SK-N-SH treated with all-trans-retinoic acid at 6 μM for 48 hours (cell line): ENCODE measurements at regions not wholly inside any gene's neighbourhood (a gene's known extent, or its start where the extent isn't known, plus 50 kb on each side); places are given as distances from the start of the nearest gene placed in this dataset.

ENCODE experiments used
- ATAC-seq: fragments of 200-7000 bp; cut with Tn5 transposase; 3 replicates; pipeline ENCODE4 v1.9.1; 2020; ENCODE audit warnings: mild to moderate bottlenecking, moderate library complexity
- ARNTL ChIP-seq: fragments of 450-650 bp; formaldehyde crosslinking; IDR thresholded peaks from 2 replicates; pipeline ENCODE4 v1.5.0; 2020; ENCODE audit warnings: low read depth, mild to moderate bottlenecking, moderate library complexity, borderline replicate concordance
- BACH2 ChIP-seq: fragments of 250-450 bp; sonication (Bioruptor Pico); IDR thresholded peaks from 2 replicates; pipeline ENCODE4 v1.9.0; 2021; ENCODE audit warnings: mild to moderate bottlenecking, borderline replicate concordance
- CSDC2 ChIP-seq: fragments of 250-450 bp; sonication (Bioruptor Pico); IDR thresholded peaks from 2 replicates; pipeline ENCODE4 v1.5.0; 2020; ENCODE audit warnings: mild to moderate bottlenecking, moderate library complexity
- ESRRG ChIP-seq: fragments of 250-450 bp; sonication (Bioruptor Pico); IDR thresholded peaks from 2 replicates; pipeline ENCODE4 v1.6.1; 2021; ENCODE audit warnings: mild to moderate bottlenecking
- GLIS3 ChIP-seq: fragments of 250-450 bp; sonication (Bioruptor Pico); IDR thresholded peaks from 2 replicates; pipeline ENCODE4 v1.5.0; 2020; ENCODE audit warnings: mild to moderate bottlenecking, moderate library complexity
- ISL1 ChIP-seq: fragments of 250-450 bp; sonication (Bioruptor Pico); IDR thresholded peaks from 2 replicates; pipeline ENCODE4 v2.1.2; 2022; ENCODE audit warnings: mild to moderate bottlenecking, moderate library complexity
- OSR1 ChIP-seq: fragments of 250-450 bp; sonication (Bioruptor Pico); IDR thresholded peaks from 2 replicates; pipeline ENCODE4 v1.8.0; 2022; ENCODE audit warnings: moderate library complexity, mild to moderate bottlenecking, inconsistent platforms
- PPARA ChIP-seq: fragments of 250-450 bp; sonication (Bioruptor Pico); IDR thresholded peaks from 2 replicates; pipeline ENCODE4 v1.5.0; 2020; ENCODE audit warnings: mild to moderate bottlenecking, borderline replicate concordance
- RARB ChIP-seq: fragments of 250-450 bp; sonication (Bioruptor Pico); IDR thresholded peaks from 2 replicates; pipeline ENCODE4 v1.8.0; 2021; ENCODE audit warnings: mild to moderate bottlenecking, moderate library complexity
- SNAI2 ChIP-seq: fragments of 250-450 bp; sonication (Bioruptor Pico); IDR thresholded peaks from 2 replicates; pipeline ENCODE4 v1.5.0; 2020; ENCODE audit warnings: mild to moderate bottlenecking, moderate library complexity
- TCF4 ChIP-seq: fragments of 250-450 bp; sonication (Bioruptor Pico); IDR thresholded peaks from 2 replicates; pipeline ENCODE4 v1.8.0; 2021; ENCODE audit warnings: mild to moderate bottlenecking, moderate library complexity, borderline replicate concordance
- TOX ChIP-seq: fragments of 250-450 bp; sonication (Bioruptor Pico); IDR thresholded peaks from 2 replicates; pipeline ENCODE4 v1.8.0; 2021; ENCODE audit warnings: mild to moderate bottlenecking, moderate library complexity, borderline replicate concordance
- ZC3H10 ChIP-seq: fragments of 250-450 bp; sonication (Bioruptor Pico); IDR thresholded peaks from 2 replicates; pipeline ENCODE4 v1.5.1; 2021; ENCODE audit warnings: mild to moderate bottlenecking, moderate library complexity
- ZFP3 ChIP-seq: fragments of 250-450 bp; sonication (Bioruptor Pico); IDR thresholded peaks from 2 replicates; pipeline ENCODE4 v1.5.0; 2020; ENCODE audit warnings: mild to moderate bottlenecking, moderate library complexity
- ZFP30 ChIP-seq: fragments of 450-650 bp; formaldehyde crosslinking; IDR thresholded peaks from 2 replicates; pipeline ENCODE4 v1.5.0; 2022; ENCODE audit warnings: mild to moderate bottlenecking, moderate library complexity
- ZNF565 ChIP-seq: fragments of 450-650 bp; formaldehyde crosslinking; conservative IDR thresholded peaks from 2 replicates; pipeline ENCODE4 v1.5.0; 2020; ENCODE audit warnings: low read depth, mild to moderate bottlenecking, moderate library complexity
- ZNF70 ChIP-seq: fragments of 450-650 bp; formaldehyde crosslinking; IDR thresholded peaks from 2 replicates; pipeline ENCODE4 v1.5.0; 2020; ENCODE audit warnings: mild to moderate bottlenecking, moderate library complexity
- ZNF8 ChIP-seq: fragments of 450-650 bp; formaldehyde crosslinking; IDR thresholded peaks from 2 replicates; pipeline ENCODE4 v1.5.0; 2020; ENCODE audit warnings: mild to moderate bottlenecking, moderate library complexity
- TF ChIP-seq, protein P1 (sequence below): fragments of 250-450 bp; sonication (Bioruptor Pico); IDR thresholded peaks from 2 replicates; pipeline ENCODE4 v1.8.0; 2020; ENCODE audit warnings: mild to moderate bottlenecking, moderate library complexity, borderline replicate concordance
- TF ChIP-seq, protein P2 (sequence below): fragments of 250-450 bp; sonication (Bioruptor Pico); IDR thresholded peaks from 2 replicates; pipeline ENCODE4 v1.5.1; 2021; ENCODE audit warnings: mild to moderate bottlenecking, moderate library complexity
- TF ChIP-seq, protein P3 (sequence below): fragments of 250-450 bp; sonication (Bioruptor Pico); IDR thresholded peaks from 2 replicates; pipeline ENCODE4 v1.8.0; 2021; ENCODE audit warnings: low read depth, mild to moderate bottlenecking, moderate library complexity, borderline replicate concordance
- TF ChIP-seq, protein P4 (sequence below): fragments of 250-450 bp; sonication (Bioruptor Pico); IDR thresholded peaks from 2 replicates; pipeline ENCODE4 v1.5.1; 2020; ENCODE audit warnings: low read depth, mild to moderate bottlenecking, moderate library complexity
- TF ChIP-seq, protein P5 (sequence below): fragments of 250-450 bp; sonication (Bioruptor Pico); IDR thresholded peaks from 2 replicates; pipeline ENCODE4 v1.5.0; 2020; ENCODE audit warnings: mild to moderate bottlenecking, moderate library complexity

DNA sequence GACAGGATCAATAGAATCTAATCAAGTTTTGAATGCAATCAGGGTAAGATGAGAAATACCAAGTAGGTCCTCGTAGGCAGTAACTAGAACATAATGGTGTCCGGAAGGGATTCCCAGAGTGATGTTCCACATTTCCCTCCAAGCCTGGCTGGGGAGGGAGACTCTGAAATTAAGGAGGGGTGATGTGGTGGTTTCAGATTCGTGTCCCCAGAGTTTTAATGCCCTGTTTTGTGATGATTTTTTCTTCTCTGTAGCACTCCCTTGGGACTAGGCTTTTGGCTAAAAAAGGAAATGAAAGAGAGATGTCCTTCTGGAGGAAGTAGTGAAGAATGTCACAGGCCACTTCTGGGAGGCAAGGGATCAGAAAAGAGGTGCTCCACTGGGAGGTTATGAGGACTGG, 108.3 kb upstream of the CACNA2D3 start:
- ATAC-seq, result no peak

DNA sequence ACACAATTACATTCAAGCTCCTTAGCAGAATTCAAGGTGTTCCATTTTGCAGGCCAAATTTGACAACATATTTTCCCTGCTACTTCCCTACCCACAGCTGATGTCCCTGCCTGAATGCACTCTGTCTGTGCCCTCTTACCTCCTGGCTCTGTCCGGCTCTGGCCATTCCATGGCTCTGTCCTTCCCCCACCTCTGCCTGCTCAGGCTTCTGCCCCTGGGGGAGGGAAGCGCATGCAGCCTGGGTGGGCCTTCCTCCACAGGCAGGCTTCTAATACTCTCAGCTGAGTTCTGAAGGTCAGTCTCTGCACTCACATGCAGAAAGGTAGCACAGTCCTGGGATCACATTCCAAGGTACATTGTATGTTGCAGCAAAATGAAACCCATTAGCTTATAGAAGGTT, 113.6 kb upstream of the CACNA2D3 start:
- TF ChIP-seq PPARA (CRISPR knock-in tag), result no peak
- TF ChIP-seq ISL1 (CRISPR knock-in tag), result no peak
- TF ChIP-seq ZFP3, result no peak
- TF ChIP-seq ZC3H10, result no peak
- TF ChIP-seq CSDC2 (CRISPR knock-in tag), result no peak
- no peak for TF ChIP-seq ZNF70
- TF ChIP-seq ZFP30, result no peak
- TF ChIP-seq SNAI2, result no peak
- no peak for TF ChIP-seq RARB
- ATAC-seq, result no peak

More for the DNA sequence above, 108.3 kb upstream of the CACNA2D3 start:
- TF ChIP-seq SNAI2, result no peak
- no peak for TF ChIP-seq ZFP3
- TF ChIP-seq, protein P1, sequence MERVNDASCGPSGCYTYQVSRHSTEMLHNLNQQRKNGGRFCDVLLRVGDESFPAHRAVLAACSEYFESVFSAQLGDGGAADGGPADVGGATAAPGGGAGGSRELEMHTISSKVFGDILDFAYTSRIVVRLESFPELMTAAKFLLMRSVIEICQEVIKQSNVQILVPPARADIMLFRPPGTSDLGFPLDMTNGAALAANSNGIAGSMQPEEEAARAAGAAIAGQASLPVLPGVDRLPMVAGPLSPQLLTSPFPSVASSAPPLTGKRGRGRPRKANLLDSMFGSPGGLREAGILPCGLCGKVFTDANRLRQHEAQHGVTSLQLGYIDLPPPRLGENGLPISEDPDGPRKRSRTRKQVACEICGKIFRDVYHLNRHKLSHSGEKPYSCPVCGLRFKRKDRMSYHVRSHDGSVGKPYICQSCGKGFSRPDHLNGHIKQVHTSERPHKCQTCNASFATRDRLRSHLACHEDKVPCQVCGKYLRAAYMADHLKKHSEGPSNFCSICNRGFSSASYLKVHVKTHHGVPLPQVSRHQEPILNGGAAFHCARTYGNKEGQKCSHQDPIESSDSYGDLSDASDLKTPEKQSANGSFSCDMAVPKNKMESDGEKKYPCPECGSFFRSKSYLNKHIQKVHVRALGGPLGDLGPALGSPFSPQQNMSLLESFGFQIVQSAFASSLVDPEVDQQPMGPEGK (CRISPR knock-in tag), result no peak
- no peak for TF ChIP-seq GLIS3 (CRISPR knock-in tag)
- TF ChIP-seq, protein P2, sequence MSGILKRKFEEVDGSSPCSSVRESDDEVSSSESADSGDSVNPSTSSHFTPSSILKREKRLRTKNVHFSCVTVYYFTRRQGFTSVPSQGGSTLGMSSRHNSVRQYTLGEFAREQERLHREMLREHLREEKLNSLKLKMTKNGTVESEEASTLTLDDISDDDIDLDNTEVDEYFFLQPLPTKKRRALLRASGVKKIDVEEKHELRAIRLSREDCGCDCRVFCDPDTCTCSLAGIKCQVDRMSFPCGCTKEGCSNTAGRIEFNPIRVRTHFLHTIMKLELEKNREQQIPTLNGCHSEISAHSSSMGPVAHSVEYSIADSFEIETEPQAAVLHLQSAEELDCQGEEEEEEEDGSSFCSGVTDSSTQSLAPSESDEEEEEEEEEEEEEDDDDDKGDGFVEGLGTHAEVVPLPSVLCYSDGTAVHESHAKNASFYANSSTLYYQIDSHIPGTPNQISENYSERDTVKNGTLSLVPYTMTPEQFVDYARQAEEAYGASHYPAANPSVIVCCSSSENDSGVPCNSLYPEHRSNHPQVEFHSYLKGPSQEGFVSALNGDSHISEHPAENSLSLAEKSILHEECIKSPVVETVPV (CRISPR knock-in tag), result no peak
- TF ChIP-seq CSDC2 (CRISPR knock-in tag), result no peak
- TF ChIP-seq PPARA (CRISPR knock-in tag), result no peak
- no peak for TF ChIP-seq ARNTL (CRISPR knock-in tag)
- TF ChIP-seq TOX, result no peak
- TF ChIP-seq ZNF565 (CRISPR knock-in tag), result no peak
- TF ChIP-seq BACH2 (CRISPR knock-in tag), result no peak
- TF ChIP-seq ZNF8, result no peak
- no peak for TF ChIP-seq TCF4 (CRISPR knock-in tag)
- TF ChIP-seq OSR1 (CRISPR knock-in tag), result no peak
- no peak for TF ChIP-seq ZC3H10
- TF ChIP-seq, protein P3, sequence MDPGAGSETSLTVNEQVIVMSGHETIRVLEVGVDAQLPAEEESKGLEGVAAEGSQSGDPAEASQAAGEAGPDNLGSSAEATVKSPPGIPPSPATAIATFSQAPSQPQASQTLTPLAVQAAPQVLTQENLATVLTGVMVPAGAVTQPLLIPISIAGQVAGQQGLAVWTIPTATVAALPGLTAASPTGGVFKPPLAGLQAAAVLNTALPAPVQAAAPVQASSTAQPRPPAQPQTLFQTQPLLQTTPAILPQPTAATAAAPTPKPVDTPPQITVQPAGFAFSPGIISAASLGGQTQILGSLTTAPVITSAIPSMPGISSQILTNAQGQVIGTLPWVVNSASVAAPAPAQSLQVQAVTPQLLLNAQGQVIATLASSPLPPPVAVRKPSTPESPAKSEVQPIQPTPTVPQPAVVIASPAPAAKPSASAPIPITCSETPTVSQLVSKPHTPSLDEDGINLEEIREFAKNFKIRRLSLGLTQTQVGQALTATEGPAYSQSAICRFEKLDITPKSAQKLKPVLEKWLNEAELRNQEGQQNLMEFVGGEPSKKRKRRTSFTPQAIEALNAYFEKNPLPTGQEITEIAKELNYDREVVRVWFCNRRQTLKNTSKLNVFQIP, result no peak
- no peak for TF ChIP-seq ZNF70

DNA sequence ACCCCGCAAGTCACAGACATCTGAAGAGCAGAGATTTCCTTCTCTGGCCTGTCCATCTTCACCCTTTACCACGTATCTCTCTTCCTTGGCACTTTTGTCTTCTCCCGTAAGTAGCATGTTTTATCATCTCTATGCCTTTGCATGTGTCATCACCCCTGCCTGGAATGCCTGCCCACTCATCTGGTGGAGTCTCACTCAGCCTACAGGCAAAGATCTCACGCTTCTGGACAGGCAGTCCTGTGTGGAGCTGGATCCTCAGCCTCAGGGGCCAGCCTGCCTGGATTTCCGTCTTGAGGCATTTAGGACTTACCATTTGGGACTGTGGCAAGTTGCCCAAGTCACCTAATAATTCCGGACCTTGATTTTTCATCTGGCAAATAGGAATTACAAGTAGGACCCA, 114.3 kb upstream of the CACNA2D3 start:
- TF ChIP-seq TCF4 (CRISPR knock-in tag), result no peak
- TF ChIP-seq ZFP3, result no peak
- no peak for TF ChIP-seq ZC3H10
- TF ChIP-seq, protein P2 (CRISPR knock-in tag), result no peak
- TF ChIP-seq, protein P4, sequence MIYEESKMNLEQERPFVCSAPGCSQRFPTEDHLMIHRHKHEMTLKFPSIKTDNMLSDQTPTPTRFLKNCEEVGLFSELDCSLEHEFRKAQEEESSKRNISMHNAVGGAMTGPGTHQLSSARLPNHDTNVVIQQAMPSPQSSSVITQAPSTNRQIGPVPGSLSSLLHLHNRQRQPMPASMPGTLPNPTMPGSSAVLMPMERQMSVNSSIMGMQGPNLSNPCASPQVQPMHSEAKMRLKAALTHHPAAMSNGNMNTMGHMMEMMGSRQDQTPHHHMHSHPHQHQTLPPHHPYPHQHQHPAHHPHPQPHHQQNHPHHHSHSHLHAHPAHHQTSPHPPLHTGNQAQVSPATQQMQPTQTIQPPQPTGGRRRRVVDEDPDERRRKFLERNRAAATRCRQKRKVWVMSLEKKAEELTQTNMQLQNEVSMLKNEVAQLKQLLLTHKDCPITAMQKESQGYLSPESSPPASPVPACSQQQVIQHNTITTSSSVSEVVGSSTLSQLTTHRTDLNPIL (CRISPR knock-in tag), result no peak
- TF ChIP-seq SNAI2, result no peak
- TF ChIP-seq ZNF565 (CRISPR knock-in tag), result no peak
- TF ChIP-seq, protein P5, sequence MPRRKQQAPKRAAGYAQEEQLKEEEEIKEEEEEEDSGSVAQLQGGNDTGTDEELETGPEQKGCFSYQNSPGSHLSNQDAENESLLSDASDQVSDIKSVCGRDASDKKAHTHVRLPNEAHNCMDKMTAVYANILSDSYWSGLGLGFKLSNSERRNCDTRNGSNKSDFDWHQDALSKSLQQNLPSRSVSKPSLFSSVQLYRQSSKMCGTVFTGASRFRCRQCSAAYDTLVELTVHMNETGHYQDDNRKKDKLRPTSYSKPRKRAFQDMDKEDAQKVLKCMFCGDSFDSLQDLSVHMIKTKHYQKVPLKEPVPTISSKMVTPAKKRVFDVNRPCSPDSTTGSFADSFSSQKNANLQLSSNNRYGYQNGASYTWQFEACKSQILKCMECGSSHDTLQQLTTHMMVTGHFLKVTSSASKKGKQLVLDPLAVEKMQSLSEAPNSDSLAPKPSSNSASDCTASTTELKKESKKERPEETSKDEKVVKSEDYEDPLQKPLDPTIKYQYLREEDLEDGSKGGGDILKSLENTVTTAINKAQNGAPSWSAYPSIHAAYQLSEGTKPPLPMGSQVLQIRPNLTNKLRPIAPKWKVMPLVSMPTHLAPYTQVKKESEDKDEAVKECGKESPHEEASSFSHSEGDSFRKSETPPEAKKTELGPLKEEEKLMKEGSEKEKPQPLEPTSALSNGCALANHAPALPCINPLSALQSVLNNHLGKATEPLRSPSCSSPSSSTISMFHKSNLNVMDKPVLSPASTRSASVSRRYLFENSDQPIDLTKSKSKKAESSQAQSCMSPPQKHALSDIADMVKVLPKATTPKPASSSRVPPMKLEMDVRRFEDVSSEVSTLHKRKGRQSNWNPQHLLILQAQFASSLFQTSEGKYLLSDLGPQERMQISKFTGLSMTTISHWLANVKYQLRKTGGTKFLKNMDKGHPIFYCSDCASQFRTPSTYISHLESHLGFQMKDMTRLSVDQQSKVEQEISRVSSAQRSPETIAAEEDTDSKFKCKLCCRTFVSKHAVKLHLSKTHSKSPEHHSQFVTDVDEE (CRISPR knock-in tag), result no peak
- no peak for TF ChIP-seq ZFP30
- no peak for TF ChIP-seq ESRRG (CRISPR knock-in tag)
- no peak for TF ChIP-seq ISL1 (CRISPR knock-in tag)
- TF ChIP-seq OSR1 (CRISPR knock-in tag), result no peak
- no peak for TF ChIP-seq PPARA (CRISPR knock-in tag)
- TF ChIP-seq, protein P3, result no peak
- ATAC-seq, result no peak
